K562 (cell line): ENCODE measurements at regions not wholly inside any gene's neighbourhood (a gene's known extent, or its start where the extent isn't known, plus 50 kb on each side); places are given as distances from the start of the nearest gene placed in this dataset.

Experiments used
- ATAC-seq: fragments of 200-7000 bp; cut with Tn5 transposase; 3 replicates; pipeline ENCODE4 v1.9.1; 2020; ENCODE audit warnings: moderate library complexity
- BruUV-seq: library from RNA; stranded (reverse); fragments of 400-500 nt; replicated peaks from 2 replicates; lab custom pipeline; 2021; lab: Mats Ljungman, UMichigan
- CTCF ChIA-PET: fragments of 300-600 bp; formaldehyde crosslinking; extraction: SDS; loops from one replicate; lab custom pipeline; 2021; ENCODE audit warnings: low intra/inter-chr PET ratio; lab: Yijun Ruan, JAX
- POLR2A ChIA-PET: fragments of 300-600, 350-650 bp; sonication (Branson Sonifier 250); formaldehyde crosslinking; extraction: SDS; loops from one replicate; lab custom pipeline; 2021; ENCODE audit warnings: antibody characterized with exemption, inconsistent platforms; lab: Yijun Ruan, JAX
- DNase-seq, 4 experiments: peaks; one replicate each; pipeline versions ENCODE4 v3.0.0 to v3.0.0-alpha.2; 2011 to 2018; ENCODE audit warnings: low spot score in 3 of 4, mixed read lengths in 3 of 4; ENCODE audit errors: extremely low read depth in 1 of 4
- FAIRE-seq: peaks from 2 replicates; lab custom pipeline; 2011; peaks lifted over from hg19 to GRCh38; lab: Jason Lieb, UNC
- H2AFZ ChIP-seq: 2 replicates; pipeline ENCODE4 v1.6.0; 2011; ENCODE audit warnings: low read depth, low read length, control low read depth, inconsistent platforms
- H3K27ac ChIP-seq: fragments of 200-600 bp; 3 replicates; pipeline ENCODE4 v1.8.0; 2011; ENCODE audit warnings: low read depth, mild to moderate bottlenecking, control low read depth, inconsistent platforms, low read length, moderate library complexity, mixed read lengths; ENCODE audit errors: extremely low read depth
- H3K27me3 ChIP-seq, 2 experiments: fragments of 300-600 bp in 1 of 2; 2 replicates in 1 of 2; 3 replicates in 1 of 2; pipeline versions ENCODE4 v1.6.0 to v1.8.0; 2011; ENCODE audit warnings: inconsistent platforms in 2 of 2, low read length in 2 of 2, mild to moderate bottlenecking in 1 of 2, mixed read lengths in 1 of 2, moderate library complexity in 1 of 2; ENCODE audit not compliant: control insufficient read depth in 2 of 2, insufficient read depth in 2 of 2
- H3K36me3 ChIP-seq: fragments of 300-600 bp; 3 replicates; pipeline ENCODE4 v1.8.0; 2011; ENCODE audit warnings: mild to moderate bottlenecking, low read length, inconsistent platforms; ENCODE audit not compliant: control insufficient read depth, insufficient read depth
- H3K4me1 ChIP-seq, 2 experiments: fragments of 200-600 bp in 1 of 2; replicated peaks in 1 of 2; 2 replicates in 1 of 2; 3 replicates in 1 of 2; pipeline versions ENCODE4 v1.5.1 to v1.8.0; 2011; ENCODE audit warnings: inconsistent platforms in 2 of 2, low read length in 2 of 2, mild to moderate bottlenecking in 1 of 2, mixed read lengths in 1 of 2, moderate library complexity in 1 of 2; ENCODE audit not compliant: control insufficient read depth in 2 of 2, insufficient read depth in 2 of 2
- H3K4me2 ChIP-seq: 2 replicates; pipeline ENCODE4 v1.6.1; 2011; ENCODE audit warnings: low read length, control low read depth, inconsistent platforms, mixed read lengths; ENCODE audit not compliant: insufficient read depth
- H3K4me3 ChIP-seq: fragments of 200-600 bp; sonication (generic), shearing (Covaris generic); 2 replicates; pipeline ENCODE4 v1.5.1; 2016; ENCODE audit warnings: control low read depth, inconsistent platforms
- H3K79me2 ChIP-seq: fragments of 200-600 bp; 3 replicates; pipeline ENCODE4 v1.8.0; 2011; ENCODE audit warnings: low read length, inconsistent platforms; ENCODE audit not compliant: control insufficient read depth, insufficient read depth
- H3K9ac ChIP-seq, 2 experiments: 2 replicates each; pipeline versions ENCODE4 v1.6.0 to v1.6.1; 2011; ENCODE audit warnings: low read depth in 2 of 2, low read length in 2 of 2, control low read depth in 1 of 2, inconsistent platforms in 1 of 2, mild to moderate bottlenecking in 1 of 2, mixed read lengths in 1 of 2; ENCODE audit not compliant: insufficient read depth in 1 of 2
- H3K9me1 ChIP-seq: one replicate; pipeline ENCODE4 v1.6.0; 2011; ENCODE audit warnings: inconsistent platforms, mild to moderate bottlenecking, low read length, moderate library complexity; ENCODE audit not compliant: control insufficient read depth, insufficient read depth
- H3K9me3 ChIP-seq: replicated peaks from 2 replicates; pipeline ENCODE4 v1.5.1; 2011; ENCODE audit warnings: low read depth, low read length, inconsistent platforms; ENCODE audit not compliant: control insufficient read depth, insufficient read depth
- H4K20me1 ChIP-seq: replicated peaks from 2 replicates; pipeline ENCODE4 v1.6.1; 2011; ENCODE audit warnings: low read length, inconsistent platforms, mixed read lengths; ENCODE audit not compliant: control insufficient read depth, insufficient read depth
- ELF1 ChIP-seq: fragments of 200-800 bp; sonication (Bioruptor generic); IDR thresholded peaks from 2 replicates; pipeline ENCODE4 v1.6.1; 2016; ENCODE audit warnings: missing genetic modification characterization, missing compliant biosample characterization
- FOXP1 ChIP-seq: sonication (generic); formaldehyde crosslinking; IDR thresholded peaks from 2 replicates; pipeline ENCODE4 v1.8.0; 2022; ENCODE audit warnings: mild to moderate bottlenecking, missing genetic modification reagents
- MECOM ChIP-seq: fragments of 250-450 bp; sonication (Bioruptor Pico); IDR thresholded peaks from 2 replicates; pipeline ENCODE4 v1.8.0; 2022; ENCODE audit warnings: inconsistent platforms
- NCOA4 ChIP-seq: fragments of 450-650 bp; IDR thresholded peaks from 2 replicates; pipeline ENCODE4 v1.6.1; 2018; ENCODE audit warnings: mild to moderate bottlenecking; ENCODE audit not compliant: partially characterized antibody
- NFYB ChIP-seq: IDR thresholded peaks from 2 replicates; pipeline ENCODE4 v1.6.1; 2011; ENCODE audit warnings: mild to moderate bottlenecking, moderate library complexity; ENCODE audit not compliant: insufficient read length; ENCODE audit errors: extremely low read depth
- PCBP2 ChIP-seq: fragments of 200-400 bp; formaldehyde crosslinking; IDR thresholded peaks from 2 replicates; pipeline ENCODE4 v1.6.1; 2018; ENCODE audit warnings: low read length, low read depth, mild to moderate bottlenecking, moderate library complexity; ENCODE audit not compliant: poor library complexity, severe bottlenecking
- POLR2H ChIP-seq: IDR thresholded peaks from 2 replicates; pipeline ENCODE4 v1.6.1; 2016; ENCODE audit warnings: missing genetic modification characterization, low read depth, mild to moderate bottlenecking, control low read depth, missing compliant biosample characterization, moderate library complexity
- PTRF ChIP-seq: fragments of 450-650 bp; IDR thresholded peaks from 2 replicates; pipeline ENCODE4 v1.6.1; 2016; ENCODE audit warnings: mild to moderate bottlenecking, missing genetic modification characterization, missing compliant biosample characterization
- ZC3H11A ChIP-seq: IDR thresholded peaks from 2 replicates; pipeline ENCODE4 v1.6.1; 2012; ENCODE audit warnings: low read depth, low read length, improper control_type of control experiment
- ZFX ChIP-seq: sonication (generic); formaldehyde crosslinking; IDR thresholded peaks from 2 replicates; pipeline ENCODE4 v1.8.0; 2022; ENCODE audit warnings: mild to moderate bottlenecking, missing genetic modification reagents, moderate library complexity
- WGBS: fragments of 100-300 bp; shearing (Covaris generic); methylation state at CpG from one replicate; pipeline ENCODE4 v1.1.6; 2016; ENCODE audit warnings: low coverage, mixed read lengths; ENCODE audit not compliant: insufficient coverage; ENCODE audit errors: missing lambda C conversion rate; 5-methylcytosine and 5-hydroxymethylcytosine counted together
- in situ Hi-C: fragments of 300-500 bp; cut with MboI; formaldehyde crosslinking; loops from 4 replicates; pipeline ENCODE4 v1.15.0; 2018; ENCODE audit warnings: inconsistent platforms, mixed read lengths
- intact Hi-C: fragments of 100-400 bp; cut with micrococcal nuclease; formaldehyde crosslinking; loops from 2 replicates; pipeline ENCODE4 v1.14.2; 2022
- TF ChIP-seq, protein P1 (sequence below): sonication (generic); formaldehyde crosslinking; IDR thresholded peaks from 2 replicates; pipeline ENCODE4 v1.8.0; 2022; ENCODE audit warnings: mild to moderate bottlenecking, missing genetic modification reagents, borderline replicate concordance
- TF ChIP-seq, protein P2 (sequence below): fragments of 250-450 bp; sonication (Bioruptor Pico); IDR thresholded peaks from 2 replicates; pipeline ENCODE4 v1.4.0; 2020
- TF ChIP-seq, protein P3 (sequence below): fragments of 150-350 bp; conservative IDR thresholded peaks from 2 replicates; pipeline ENCODE4 v1.6.1; 2014; ENCODE audit warnings: low read length

DNA sequence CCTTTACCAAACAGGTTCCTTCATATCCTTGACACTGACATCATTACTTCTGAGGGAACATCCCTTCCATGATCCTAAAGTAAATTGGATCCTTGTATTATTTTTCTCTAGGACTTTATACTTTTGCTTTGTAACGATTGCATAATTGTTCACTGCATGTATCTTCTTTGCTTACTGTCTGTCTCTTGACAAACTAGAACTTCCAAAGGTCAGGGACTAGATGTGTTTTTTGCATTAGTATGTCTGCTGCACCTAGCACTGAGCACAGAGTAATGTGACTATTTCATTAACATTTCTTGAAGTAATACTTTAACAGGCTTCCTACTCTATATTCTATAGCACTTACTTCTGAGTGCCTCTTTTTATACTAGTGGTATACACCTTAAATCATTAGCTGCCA lies 976.6 kb upstream of the SORCS1 start:
- no peak overlapping the region for H3K4me2 ChIP-seq
- no peaks in the 10 kb centered on the region for H3K79me2 ChIP-seq
- H4K20me1 ChIP-seq = no peaks in the 10 kb centered on the region
- in situ Hi-C loops = no loop called here
- no peak for FAIRE-seq
- no peak for DNase-seq
- H3K4me3 ChIP-seq = no peak overlapping the region
- no peak overlapping the region for H2AFZ ChIP-seq
- no TSS peak for BruUV-seq
- H3K27me3 ChIP-seq = no peaks in the 10 kb centered on the region
- no peaks in the 10 kb centered on the region for H3K9me3 ChIP-seq
- no peak for ATAC-seq
- no peak overlapping the region for H3K27ac ChIP-seq
- no peak overlapping the region for H3K9ac ChIP-seq
- intact Hi-C loops = no loop called here
- CTCF ChIA-PET = no interaction called here
- POLR2A ChIA-PET = no interaction called here
- WGBS = 0% methylated on average over 1 of the region's 1 CpG
- no peaks in the 10 kb centered on the region for H3K36me3 ChIP-seq
- no peaks in the 10 kb centered on the region for H3K4me1 ChIP-seq
- H3K9me1 ChIP-seq = no peaks in the 10 kb centered on the region
- TF ChIP-seq ZC3H11A (no peak), NFYB (no peak), PCBP2 (no peak), POLR2H (tag) (no peak), ELF1 (tag) (no peak), PTRF (tag) (no peak), ZFX (CRISPR knock-in tag) (no peak), MECOM (CRISPR knock-in tag) (no peak), FOXP1 (CRISPR knock-in tag) (no peak), NCOA4 (no peak)
- TF ChIP-seq, protein P1, sequence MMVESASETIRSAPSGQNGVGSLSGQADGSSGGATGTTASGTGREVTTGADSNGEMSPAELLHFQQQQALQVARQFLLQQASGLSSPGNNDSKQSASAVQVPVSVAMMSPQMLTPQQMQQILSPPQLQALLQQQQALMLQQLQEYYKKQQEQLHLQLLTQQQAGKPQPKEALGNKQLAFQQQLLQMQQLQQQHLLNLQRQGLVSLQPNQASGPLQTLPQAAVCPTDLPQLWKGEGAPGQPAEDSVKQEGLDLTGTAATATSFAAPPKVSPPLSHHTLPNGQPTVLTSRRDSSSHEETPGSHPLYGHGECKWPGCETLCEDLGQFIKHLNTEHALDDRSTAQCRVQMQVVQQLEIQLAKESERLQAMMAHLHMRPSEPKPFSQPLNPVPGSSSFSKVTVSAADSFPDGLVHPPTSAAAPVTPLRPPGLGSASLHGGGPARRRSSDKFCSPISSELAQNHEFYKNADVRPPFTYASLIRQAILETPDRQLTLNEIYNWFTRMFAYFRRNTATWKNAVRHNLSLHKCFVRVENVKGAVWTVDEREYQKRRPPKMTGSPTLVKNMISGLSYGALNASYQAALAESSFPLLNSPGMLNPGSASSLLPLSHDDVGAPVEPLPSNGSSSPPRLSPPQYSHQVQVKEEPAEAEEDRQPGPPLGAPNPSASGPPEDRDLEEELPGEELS (CRISPR knock-in tag) = no peak
- TF ChIP-seq, protein P2, sequence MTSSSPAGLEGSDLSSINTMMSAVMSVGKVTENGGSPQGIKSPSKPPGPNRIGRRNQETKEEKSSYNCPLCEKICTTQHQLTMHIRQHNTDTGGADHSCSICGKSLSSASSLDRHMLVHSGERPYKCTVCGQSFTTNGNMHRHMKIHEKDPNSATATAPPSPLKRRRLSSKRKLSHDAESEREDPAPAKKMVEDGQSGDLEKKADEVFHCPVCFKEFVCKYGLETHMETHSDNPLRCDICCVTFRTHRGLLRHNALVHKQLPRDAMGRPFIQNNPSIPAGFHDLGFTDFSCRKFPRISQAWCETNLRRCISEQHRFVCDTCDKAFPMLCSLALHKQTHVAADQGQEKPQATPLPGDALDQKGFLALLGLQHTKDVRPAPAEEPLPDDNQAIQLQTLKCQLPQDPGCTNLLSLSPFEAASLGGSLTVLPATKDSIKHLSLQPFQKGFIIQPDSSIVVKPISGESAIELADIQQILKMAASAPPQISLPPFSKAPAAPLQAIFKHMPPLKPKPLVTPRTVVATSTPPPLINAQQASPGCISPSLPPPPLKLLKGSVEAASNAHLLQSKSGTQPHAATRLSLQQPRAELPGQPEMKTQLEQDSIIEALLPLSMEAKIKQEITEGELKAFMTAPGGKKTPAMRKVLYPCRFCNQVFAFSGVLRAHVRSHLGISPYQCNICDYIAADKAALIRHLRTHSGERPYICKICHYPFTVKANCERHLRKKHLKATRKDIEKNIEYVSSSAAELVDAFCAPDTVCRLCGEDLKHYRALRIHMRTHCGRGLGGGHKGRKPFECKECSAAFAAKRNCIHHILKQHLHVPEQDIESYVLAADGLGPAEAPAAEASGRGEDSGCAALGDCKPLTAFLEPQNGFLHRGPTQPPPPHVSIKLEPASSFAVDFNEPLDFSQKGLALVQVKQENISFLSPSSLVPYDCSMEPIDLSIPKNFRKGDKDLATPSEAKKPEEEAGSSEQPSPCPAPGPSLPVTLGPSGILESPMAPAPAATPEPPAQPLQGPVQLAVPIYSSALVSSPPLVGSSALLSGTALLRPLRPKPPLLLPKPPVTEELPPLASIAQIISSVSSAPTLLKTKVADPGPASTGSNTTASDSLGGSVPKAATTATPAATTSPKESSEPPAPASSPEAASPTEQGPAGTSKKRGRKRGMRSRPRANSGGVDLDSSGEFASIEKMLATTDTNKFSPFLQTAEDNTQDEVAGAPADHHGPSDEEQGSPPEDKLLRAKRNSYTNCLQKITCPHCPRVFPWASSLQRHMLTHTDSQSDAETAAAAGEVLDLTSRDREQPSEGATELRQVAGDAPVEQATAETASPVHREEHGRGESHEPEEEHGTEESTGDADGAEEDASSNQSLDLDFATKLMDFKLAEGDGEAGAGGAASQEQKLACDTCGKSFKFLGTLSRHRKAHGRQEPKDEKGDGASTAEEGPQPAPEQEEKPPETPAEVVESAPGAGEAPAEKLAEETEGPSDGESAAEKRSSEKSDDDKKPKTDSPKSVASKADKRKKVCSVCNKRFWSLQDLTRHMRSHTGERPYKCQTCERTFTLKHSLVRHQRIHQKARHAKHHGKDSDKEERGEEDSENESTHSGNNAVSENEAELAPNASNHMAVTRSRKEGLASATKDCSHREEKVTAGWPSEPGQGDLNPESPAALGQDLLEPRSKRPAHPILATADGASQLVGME (CRISPR knock-in tag) = no peak
- TF ChIP-seq, protein P3, sequence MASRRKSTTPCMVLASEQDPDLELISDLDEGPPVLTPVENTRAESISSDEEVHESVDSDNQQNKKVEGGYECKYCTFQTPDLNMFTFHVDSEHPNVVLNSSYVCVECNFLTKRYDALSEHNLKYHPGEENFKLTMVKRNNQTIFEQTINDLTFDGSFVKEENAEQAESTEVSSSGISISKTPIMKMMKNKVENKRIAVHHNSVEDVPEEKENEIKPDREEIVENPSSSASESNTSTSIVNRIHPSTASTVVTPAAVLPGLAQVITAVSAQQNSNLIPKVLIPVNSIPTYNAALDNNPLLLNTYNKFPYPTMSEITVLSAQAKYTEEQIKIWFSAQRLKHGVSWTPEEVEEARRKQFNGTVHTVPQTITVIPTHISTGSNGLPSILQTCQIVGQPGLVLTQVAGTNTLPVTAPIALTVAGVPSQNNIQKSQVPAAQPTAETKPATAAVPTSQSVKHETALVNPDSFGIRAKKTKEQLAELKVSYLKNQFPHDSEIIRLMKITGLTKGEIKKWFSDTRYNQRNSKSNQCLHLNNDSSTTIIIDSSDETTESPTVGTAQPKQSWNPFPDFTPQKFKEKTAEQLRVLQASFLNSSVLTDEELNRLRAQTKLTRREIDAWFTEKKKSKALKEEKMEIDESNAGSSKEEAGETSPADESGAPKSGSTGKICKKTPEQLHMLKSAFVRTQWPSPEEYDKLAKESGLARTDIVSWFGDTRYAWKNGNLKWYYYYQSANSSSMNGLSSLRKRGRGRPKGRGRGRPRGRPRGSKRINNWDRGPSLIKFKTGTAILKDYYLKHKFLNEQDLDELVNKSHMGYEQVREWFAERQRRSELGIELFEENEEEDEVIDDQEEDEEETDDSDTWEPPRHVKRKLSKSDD = no peak
